Upper lobe of left lung (tissue), 6 donors: ENCODE measurements at regions not wholly inside any gene's neighbourhood (a gene's known extent, or its start where the extent isn't known, plus 50 kb on each side); places are given as distances from the start of the nearest gene placed in this dataset.

Source experiments
- ATAC-seq, 2 donors: fragments of 200-7000 bp; cut with Tn5 transposase; one replicate each; pipeline ENCODE4 v1.9.1; 2022; ENCODE audit warnings: mild to moderate bottlenecking in 2 of 2, moderate library complexity in 2 of 2; ENCODE audit not compliant: low FRiP score in 2 of 2
- DNase-seq, 2 donors: peaks; one replicate each; pipeline ENCODE4 v3.0.0-alpha.2; 2019 to 2020
- H3K27ac ChIP-seq, 4 donors: fragments of 200-600 bp; sonication (generic); one replicate each; pipeline ENCODE4 v1.5.1; 2016 to 2019
- H3K27me3 ChIP-seq, 4 donors: fragments of 200-600 bp; sonication (generic); one replicate each; pipeline ENCODE4 v1.5.1; 2017 to 2019
- H3K36me3 ChIP-seq, 4 donors: fragments of 200-600 bp; sonication (generic); one replicate each; pipeline ENCODE4 v1.5.1; 2016 to 2019
- H3K4me1 ChIP-seq, 4 donors: fragments of 200-600 bp; sonication (generic); one replicate each; pipeline ENCODE4 v1.5.1; 2018 to 2019
- H3K4me3 ChIP-seq, 4 donors: fragments of 200-600 bp; sonication (generic); one replicate each; pipeline ENCODE4 v1.5.1; 2017 to 2019; ENCODE audit warnings: mild to moderate bottlenecking in 2 of 4, moderate library complexity in 1 of 4
- H3K9me3 ChIP-seq, 4 donors: fragments of 200-600 bp; sonication (generic); one replicate each; pipeline ENCODE4 v1.5.1; 2018 to 2019
- CTCF ChIP-seq, 6 experiments: fragments of 450-650 bp in 4 of 6; fragments of 200-600 bp in 2 of 6; sonication (generic) in 2 of 6; IDR thresholded peaks; one replicate each; pipeline ENCODE4 v1.5.1; 2016 to 2019; ENCODE audit warnings: antibody characterized with exemption in 6 of 6
- EP300 ChIP-seq, 4 donors: sonication (generic); formaldehyde crosslinking; IDR thresholded peaks; one replicate each; pipeline ENCODE4 v1.5.1; 2017; ENCODE audit warnings: antibody characterized with exemption in 4 of 4, control low read depth in 2 of 4
- POLR2A ChIP-seq, 4 donors: fragments of 450-650 bp; IDR thresholded peaks; one replicate each; pipeline ENCODE4 v1.5.1; 2016 to 2017; ENCODE audit warnings: antibody characterized with exemption in 4 of 4, mild to moderate bottlenecking in 2 of 4
- POLR2AphosphoS5 ChIP-seq, 2 donors: sonication (generic); formaldehyde crosslinking; IDR thresholded peaks; one replicate each; pipeline ENCODE4 v1.5.1; 2017; ENCODE audit warnings: antibody characterized with exemption in 2 of 2
- WGBS, 2 donors: methylation state at CpG; one replicate each; pipeline ENCODE4 v1.1.5; 2017 to 2018; 5-methylcytosine and 5-hydroxymethylcytosine counted together
- donor health status: DM: no; HTN: no; CAD: no; lungs with moderate emphysema.
- donor health status: DM: no; HTN: yes; CAD: no; lungs with severe emphysema.

- no peak overlapping the region for H3K27ac ChIP-seq
- no peak for TF ChIP-seq EP300 (IDR thresholded peaks at IDR 0.05)
- TF ChIP-seq POLR2AphosphoS5 (IDR thresholded peaks at IDR 0.05): no peak
- TF ChIP-seq CTCF (IDR thresholded peaks at IDR 0.05): no peak
- no peak for TF ChIP-seq POLR2A (IDR thresholded peaks at IDR 0.05)
- no peaks in the 10 kb centered on the region for H3K27me3 ChIP-seq
- 72 to 74% methylated on average over 4 of the region's 4 CpGs for WGBS, 2 donors
- no peak for DNase-seq
- H3K9me3 ChIP-seq: peaks cover 0 to 8% (median 4%) of the 10 kb centered on the region in 4 donors
- H3K4me1 ChIP-seq: no peaks in the 10 kb centered on the region
- H3K4me3 ChIP-seq: no peak overlapping the region
- no peaks in the 10 kb centered on the region for H3K36me3 ChIP-seq
- ATAC-seq: no peak
Observed at GRCh38 chr4:56215141-56215783, 172.0 kb downstream of the AASDH start.

GRCh38 chr4:56213543-56213942 is 173.7 kb downstream of the AASDH start:
- WGBS, 2 donors: 86 to 88% methylated on average over 3 of the region's 3 CpGs
- Histone ChIP-seq H3K9me3 (peaks cover 0 to 8% (median 4%) of the 10 kb centered on the region in 4 donors), H3K36me3 (no peaks in the 10 kb centered on the region), H3K4me3 (no peak overlapping the region), H3K4me1 (no peaks in the 10 kb centered on the region), H3K27ac (no peak overlapping the region), H3K27me3 (no peaks in the 10 kb centered on the region)
- ATAC-seq (no peak), DNase-seq (no peak)
- TF ChIP-seq POLR2A (IDR thresholded peaks at IDR 0.05) (no peak), CTCF (IDR thresholded peaks at IDR 0.05) (no peak), POLR2AphosphoS5 (IDR thresholded peaks at IDR 0.05) (no peak), EP300 (IDR thresholded peaks at IDR 0.05) (no peak)

- peaks cover 0 to 8% (median 4%) of the 10 kb centered on the region in 4 donors for H3K9me3 ChIP-seq
- TF ChIP-seq CTCF (IDR thresholded peaks at IDR 0.05): no peak
- no peak for TF ChIP-seq POLR2AphosphoS5 (IDR thresholded peaks at IDR 0.05)
- TF ChIP-seq EP300 (IDR thresholded peaks at IDR 0.05): no peak
- TF ChIP-seq POLR2A (IDR thresholded peaks at IDR 0.05): no peak
- WGBS, 2 donors: 81 to 92% methylated on average over 2 of the region's 2 CpGs
- H3K4me1 ChIP-seq: no peaks in the 10 kb centered on the region
- ATAC-seq (no peak), DNase-seq (no peak)
- H3K27ac ChIP-seq: no peak overlapping the region
- no peak overlapping the region for H3K4me3 ChIP-seq
- no peaks in the 10 kb centered on the region for H3K36me3 ChIP-seq
- no peaks in the 10 kb centered on the region for H3K27me3 ChIP-seq
Observed at GRCh38 chr4:56212774-56213173, 174.5 kb downstream of the AASDH start.

- Histone ChIP-seq H3K36me3 (no peaks in the 10 kb centered on the region), H3K4me3 (no peak overlapping the region), H3K9me3 (peaks cover 0 to 8% (median 4%) of the 10 kb centered on the region in 4 donors), H3K27ac (no peak overlapping the region), H3K4me1 (no peaks in the 10 kb centered on the region), H3K27me3 (no peaks in the 10 kb centered on the region)
- WGBS, 2 donors: 89 to 98% methylated on average over 3 of the region's 3 CpGs
- TF ChIP-seq POLR2AphosphoS5 (IDR thresholded peaks at IDR 0.05) (no peak), EP300 (IDR thresholded peaks at IDR 0.05) (no peak), CTCF (IDR thresholded peaks at IDR 0.05) (no peak), POLR2A (IDR thresholded peaks at IDR 0.05) (no peak)
- peak in 1 of 2 donors; percentile 29 for DNase-seq
- no peak for ATAC-seq
Observed at GRCh38 chr4:56211202-56211601, 176.1 kb downstream of the AASDH start.

- Histone ChIP-seq H3K27ac (no peak overlapping the region), H3K9me3 (peaks cover 0 to 8% (median 4%) of the 10 kb centered on the region in 4 donors), H3K4me3 (no peak overlapping the region), H3K4me1 (no peaks in the 10 kb centered on the region), H3K36me3 (no peaks in the 10 kb centered on the region), H3K27me3 (no peaks in the 10 kb centered on the region)
- no peak for TF ChIP-seq CTCF (IDR thresholded peaks at IDR 0.05)
- no peak for TF ChIP-seq EP300 (IDR thresholded peaks at IDR 0.05)
- no peak for TF ChIP-seq POLR2AphosphoS5 (IDR thresholded peaks at IDR 0.05)
- TF ChIP-seq POLR2A (IDR thresholded peaks at IDR 0.05): no peak
- WGBS, 2 donors: 37 to 52% methylated on average over 1 of the region's 1 CpG
- DNase-seq: no peak
- no peak for ATAC-seq
Observed at GRCh38 chr4:56210397-56210796, 176.9 kb downstream of the AASDH start.
